ENCODE measurements at regions not wholly inside any gene's neighbourhood (a gene's known extent, or its start where the extent isn't known, plus 50 kb on each side); places are given as distances from the start of the nearest gene placed in this dataset.
A peak's percentile ranks its signal among the peaks of the same experiment; 100 is the strongest.

DNA sequence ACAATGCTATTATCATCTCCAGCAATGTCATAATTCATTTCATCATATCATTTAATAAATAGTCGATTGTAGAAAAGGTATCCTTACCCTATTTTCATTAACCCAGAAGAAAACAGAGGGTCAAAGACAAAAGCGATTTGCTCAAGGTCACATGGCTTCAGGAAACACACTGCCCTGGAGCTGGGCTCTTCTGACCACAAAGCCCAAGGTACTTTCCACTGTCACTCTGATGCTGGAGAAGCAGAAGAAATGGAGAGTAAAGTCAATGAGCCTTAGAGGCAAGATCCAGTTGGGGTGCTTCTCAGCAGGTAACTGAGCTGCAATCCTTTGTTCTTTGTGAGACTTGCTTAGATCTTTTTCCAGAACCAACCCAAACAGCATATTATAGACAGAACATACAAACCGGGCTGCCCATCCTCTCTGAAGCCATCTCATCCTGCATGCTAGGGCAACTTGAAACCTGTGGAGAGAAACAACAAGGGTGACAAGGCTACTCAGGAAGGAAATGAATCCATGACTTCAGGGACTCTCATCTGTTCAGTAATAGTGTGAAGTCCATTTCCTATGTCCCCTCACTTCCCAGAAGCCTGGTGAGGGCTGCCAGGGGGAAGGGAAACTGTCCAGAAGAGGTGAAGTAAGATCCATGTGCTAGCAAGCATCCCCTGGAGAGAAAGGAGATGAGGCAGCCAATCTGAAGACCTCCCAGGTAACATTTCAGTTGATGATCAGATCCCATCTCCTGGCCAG is 148.6 kb upstream of the SVIL start:
- TF ChIP-seq, protein P1, sequence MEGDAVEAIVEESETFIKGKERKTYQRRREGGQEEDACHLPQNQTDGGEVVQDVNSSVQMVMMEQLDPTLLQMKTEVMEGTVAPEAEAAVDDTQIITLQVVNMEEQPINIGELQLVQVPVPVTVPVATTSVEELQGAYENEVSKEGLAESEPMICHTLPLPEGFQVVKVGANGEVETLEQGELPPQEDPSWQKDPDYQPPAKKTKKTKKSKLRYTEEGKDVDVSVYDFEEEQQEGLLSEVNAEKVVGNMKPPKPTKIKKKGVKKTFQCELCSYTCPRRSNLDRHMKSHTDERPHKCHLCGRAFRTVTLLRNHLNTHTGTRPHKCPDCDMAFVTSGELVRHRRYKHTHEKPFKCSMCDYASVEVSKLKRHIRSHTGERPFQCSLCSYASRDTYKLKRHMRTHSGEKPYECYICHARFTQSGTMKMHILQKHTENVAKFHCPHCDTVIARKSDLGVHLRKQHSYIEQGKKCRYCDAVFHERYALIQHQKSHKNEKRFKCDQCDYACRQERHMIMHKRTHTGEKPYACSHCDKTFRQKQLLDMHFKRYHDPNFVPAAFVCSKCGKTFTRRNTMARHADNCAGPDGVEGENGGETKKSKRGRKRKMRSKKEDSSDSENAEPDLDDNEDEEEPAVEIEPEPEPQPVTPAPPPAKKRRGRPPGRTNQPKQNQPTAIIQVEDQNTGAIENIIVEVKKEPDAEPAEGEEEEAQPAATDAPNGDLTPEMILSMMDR (IDR thresholded peaks at IDR 0.05; ENCODE audit: low read depth, low read length, missing control alignments), result no peak
- no peak for DNase-seq
- Histone ChIP-seq H3K27me3 (replicated peaks) (no peaks in the 10 kb centered on the region), H3K27ac (peak overlapping the region; percentile 65), H3K36me3 (replicated peaks) (no peaks in the 10 kb centered on the region), H3K4me3 (ENCODE audit: low read depth, low read length) (no peak overlapping the region)
- in situ Hi-C loops (cut with HindIII; ENCODE audit: low pct_ligation_motif_present, low sequenced_read_pairs), result no loop called here

DNA sequence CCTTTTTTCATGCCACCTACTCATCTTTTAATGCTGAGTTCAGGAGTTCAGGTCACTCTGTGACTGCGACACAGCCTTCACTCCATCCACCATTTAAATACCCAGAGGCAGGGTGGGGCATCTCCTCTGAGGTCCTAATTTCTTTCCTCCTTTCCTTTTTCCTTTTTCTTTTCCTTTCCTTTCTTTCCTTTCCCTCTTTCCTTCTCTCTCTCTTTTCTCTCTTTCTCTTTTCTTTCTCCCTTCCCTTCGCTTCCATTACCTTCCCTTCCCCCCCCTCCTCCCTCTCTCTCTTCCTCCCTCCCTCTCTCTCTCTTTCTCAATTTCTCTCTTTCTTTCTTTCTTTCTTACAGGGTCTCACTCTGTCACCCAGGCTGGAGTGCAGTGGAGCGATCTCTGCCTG is 145.9 kb upstream of the SVIL start:
- in situ Hi-C loops (cut with HindIII; ENCODE audit: low pct_ligation_motif_present, low sequenced_read_pairs), result no loop called here
- TF ChIP-seq, protein P1 (IDR thresholded peaks at IDR 0.05; ENCODE audit: low read depth, low read length, missing control alignments), result no peak
- DNase-seq, result no peak
- no peaks in the 10 kb centered on the region for H3K36me3 ChIP-seq (replicated peaks)
- no peak overlapping the region for H3K27ac ChIP-seq
- no peak overlapping the region for H3K4me3 ChIP-seq (ENCODE audit: low read depth, low read length)
- no peaks in the 10 kb centered on the region for H3K27me3 ChIP-seq (replicated peaks)

DNA sequence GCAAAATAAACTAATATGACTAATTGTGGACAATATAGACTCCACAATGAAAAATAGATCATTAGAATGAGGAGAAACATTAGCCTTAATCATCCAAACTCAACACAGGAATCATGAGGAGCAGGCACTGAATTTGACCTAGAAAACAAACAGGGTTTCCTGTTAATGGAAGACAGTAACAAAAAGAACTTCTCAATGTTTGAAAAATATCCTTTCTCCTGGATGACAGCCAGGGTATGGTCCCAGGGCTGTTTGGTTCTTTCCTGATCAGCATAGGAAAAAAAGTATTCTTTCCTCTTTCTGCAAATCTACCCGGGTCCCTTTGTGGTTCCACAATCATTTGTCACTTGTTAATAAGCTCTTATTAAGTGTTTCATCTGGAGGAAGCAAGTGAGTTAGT is 145.3 kb upstream of the SVIL start:
- Histone ChIP-seq H3K4me3 (ENCODE audit: low read depth, low read length) (no peak overlapping the region), H3K27ac (no peak overlapping the region), H3K27me3 (replicated peaks) (no peaks in the 10 kb centered on the region), H3K36me3 (replicated peaks) (no peaks in the 10 kb centered on the region)
- DNase-seq, result no peak
- in situ Hi-C loops (cut with HindIII; ENCODE audit: low pct_ligation_motif_present, low sequenced_read_pairs), result no loop called here
- TF ChIP-seq, protein P1 (IDR thresholded peaks at IDR 0.05; ENCODE audit: low read depth, low read length, missing control alignments), result no peak

DNA sequence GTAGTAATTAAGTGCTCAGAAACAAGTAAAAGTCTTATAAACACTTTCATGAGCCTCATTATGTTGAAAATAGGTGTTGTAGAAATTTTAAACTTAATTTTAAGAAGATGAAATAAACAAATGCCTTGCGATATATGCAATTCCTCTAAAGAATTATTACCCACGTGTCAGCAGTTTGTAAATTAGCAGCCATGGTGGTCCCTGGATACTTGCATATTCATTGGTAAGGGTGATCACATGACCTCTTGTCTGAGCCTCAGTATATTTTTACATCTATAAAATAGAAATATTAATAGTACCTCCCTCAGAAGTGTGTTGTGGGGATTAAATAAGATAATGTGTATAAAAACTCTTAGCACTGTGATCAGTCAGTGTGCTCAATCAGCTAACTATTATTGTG is 141.5 kb upstream of the SVIL start:
- in situ Hi-C loops (cut with HindIII; ENCODE audit: low pct_ligation_motif_present, low sequenced_read_pairs), result no loop called here
- H3K4me3 ChIP-seq (ENCODE audit: low read depth, low read length), result no peak overlapping the region
- no peaks in the 10 kb centered on the region for H3K27me3 ChIP-seq (replicated peaks)
- no peak for DNase-seq
- H3K27ac ChIP-seq, result no peak overlapping the region
- TF ChIP-seq, protein P1 (IDR thresholded peaks at IDR 0.05; ENCODE audit: low read depth, low read length, missing control alignments), result no peak
- no peaks in the 10 kb centered on the region for H3K36me3 ChIP-seq (replicated peaks)

DNA sequence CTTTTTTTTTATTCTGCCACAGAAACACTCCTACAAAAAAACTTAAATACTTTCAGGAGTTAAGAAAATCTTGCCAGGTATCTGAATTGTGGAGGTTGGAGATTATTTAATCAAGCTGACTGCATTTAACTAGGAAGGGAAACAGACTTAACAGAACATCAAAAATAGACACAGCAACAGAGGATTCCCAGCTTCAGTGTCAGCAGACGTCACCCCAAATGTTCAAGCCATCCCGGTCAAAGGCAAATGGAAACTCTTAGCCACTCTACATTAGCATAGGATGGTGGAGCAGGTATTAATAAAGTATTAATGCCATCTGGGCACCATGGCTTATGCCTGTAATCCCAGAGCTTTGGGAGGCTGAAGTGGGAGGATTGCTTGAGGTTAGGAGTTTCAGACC is 139.7 kb upstream of the SVIL start:
- H3K27me3 ChIP-seq (replicated peaks), result no peaks in the 10 kb centered on the region
- H3K4me3 ChIP-seq (ENCODE audit: low read depth, low read length), result no peak overlapping the region
- no peaks in the 10 kb centered on the region for H3K36me3 ChIP-seq (replicated peaks)
- in situ Hi-C loops (cut with HindIII; ENCODE audit: low pct_ligation_motif_present, low sequenced_read_pairs), result no loop called here
- H3K27ac ChIP-seq, result no peak overlapping the region
- TF ChIP-seq, protein P1 (IDR thresholded peaks at IDR 0.05; ENCODE audit: low read depth, low read length, missing control alignments), result no peak
- no peak for DNase-seq

DNA sequence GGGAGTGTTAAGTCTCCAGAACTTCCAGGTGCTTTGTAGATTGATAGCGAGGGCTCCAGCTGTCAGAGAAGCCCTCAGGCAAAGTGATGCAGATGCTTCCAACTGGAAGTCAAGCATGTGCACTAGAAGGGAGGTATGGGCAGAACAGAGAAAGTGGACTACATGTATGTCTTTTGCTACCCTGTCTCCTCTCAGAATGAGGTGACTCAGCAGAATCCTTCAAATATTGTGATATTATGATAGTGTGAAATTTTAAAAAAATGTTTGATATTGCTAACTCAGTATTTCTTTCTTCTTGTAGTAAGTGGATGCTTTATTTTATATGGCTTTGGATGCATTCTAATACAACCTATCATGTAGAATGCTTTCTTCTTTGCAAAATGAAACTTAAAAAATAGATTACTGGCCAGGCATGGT is 138.9 kb upstream of the SVIL start:
- H3K4me3 ChIP-seq (ENCODE audit: low read depth, low read length), result no peak overlapping the region
- TF ChIP-seq, protein P1 (IDR thresholded peaks at IDR 0.05; ENCODE audit: low read depth, low read length, missing control alignments), result no peak
- H3K36me3 ChIP-seq (replicated peaks), result no peaks in the 10 kb centered on the region
- no peaks in the 10 kb centered on the region for H3K27me3 ChIP-seq (replicated peaks)
- H3K27ac ChIP-seq, result no peak overlapping the region
- DNase-seq, result no peak
- in situ Hi-C loops (cut with HindIII; ENCODE audit: low pct_ligation_motif_present, low sequenced_read_pairs), result no loop called here
